Sigmoid colon (tissue), 6 donors: ENCODE measurements at regions not wholly inside any gene's neighbourhood (a gene's known extent, or its start where the extent isn't known, plus 50 kb on each side); places are given as distances from the start of the nearest gene placed in this dataset.
"Not testable (repeated sequence)": the region's sequence is repeated elsewhere in the genome, so short reads cannot be mapped to it uniquely, and the experiment has no call there.

Experiments used
- DNase-seq: peaks from one replicate; pipeline ENCODE4 v3.0.0-alpha.2; 2019
- H3K27ac ChIP-seq, 4 donors: fragments of 200-600 bp; sonication (generic); one replicate each; pipeline ENCODE4 v1.5.1; 2016 to 2019; ENCODE audit warnings: mild to moderate bottlenecking in 1 of 4
- H3K27me3 ChIP-seq, 3 donors: fragments of 200-600 bp; sonication (generic); one replicate each; pipeline ENCODE4 v1.5.1; 2019; ENCODE audit warnings: mild to moderate bottlenecking in 1 of 3
- H3K36me3 ChIP-seq, 4 donors: fragments of 200-600 bp; sonication (generic); one replicate each; pipeline ENCODE4 v1.5.1; 2016 to 2019
- H3K4me1 ChIP-seq, 4 donors: fragments of 200-600 bp; sonication (generic); one replicate each; pipeline ENCODE4 v1.5.1; 2017 to 2019
- H3K4me3 ChIP-seq, 4 donors: fragments of 200-600 bp; sonication (generic); one replicate each; pipeline ENCODE4 v1.5.1; 2017 to 2019; ENCODE audit warnings: mild to moderate bottlenecking in 2 of 4, moderate library complexity in 1 of 4
- H3K9me3 ChIP-seq, 4 donors: fragments of 200-600 bp in 3 of 4; sonication (generic) in 3 of 4; one replicate each; pipeline versions ENCODE4 v1.5.1 to v1.6.1; 2013 to 2019
- CTCF ChIP-seq, 4 experiments: fragments of 450-650 bp in 3 of 4; fragments of 200-600 bp in 1 of 4; IDR thresholded peaks; one replicate each; pipeline ENCODE4 v1.5.1; 2016 to 2019; ENCODE audit warnings: antibody characterized with exemption in 4 of 4, mild to moderate bottlenecking in 3 of 4, moderate library complexity in 2 of 4
- EP300 ChIP-seq, 4 donors: sonication (generic); formaldehyde crosslinking; IDR thresholded peaks; one replicate each; pipeline ENCODE4 v1.6.1; 2017; ENCODE audit warnings: antibody characterized with exemption in 4 of 4
- POLR2A ChIP-seq, 2 donors: fragments of 450-650 bp; IDR thresholded peaks; one replicate each; pipeline ENCODE4 v1.6.1; 2016; ENCODE audit warnings: antibody characterized with exemption in 2 of 2, mild to moderate bottlenecking in 2 of 2, moderate library complexity in 2 of 2
- POLR2AphosphoS5 ChIP-seq, 4 donors: sonication (generic); formaldehyde crosslinking; IDR thresholded peaks; one replicate each; pipeline ENCODE4 v1.6.1; 2017; ENCODE audit warnings: antibody characterized with exemption in 4 of 4
- WGBS, 2 donors: extraction: QIAGEN DNeasy Blood & Tissue Kit; methylation state at CpG; one replicate each; pipeline ENCODE4 v1.1.7; 2013; 5-methylcytosine and 5-hydroxymethylcytosine counted together
- intact Hi-C: fragments of 100-400 bp; cut with DNase I; formaldehyde crosslinking; loops from one replicate; pipeline ENCODE4 v1.15.1; 2023
- donor health status: healthy with polysubstance abuse.
- donor health status: healthy.

GRCh38 chr13:44801990-44802389 lies 187.3 kb downstream of the NUFIP1 start:
- Histone ChIP-seq H3K4me3 (no peak overlapping the region), H3K36me3 (no peaks in the 10 kb centered on the region), H3K9me3 (no peaks in the 10 kb centered on the region), H3K4me1 (no peaks in the 10 kb centered on the region), H3K27me3 (no peaks in the 10 kb centered on the region), H3K27ac (no peak overlapping the region)
- intact Hi-C loops: no loop called here
- WGBS, 2 donors: 74 to 81% methylated on average over 4 of the region's 4 CpGs
- DNase-seq: no peak
- TF ChIP-seq CTCF (IDR thresholded peaks at IDR 0.05) (no peak), EP300 (IDR thresholded peaks at IDR 0.05) (no peak), POLR2A (IDR thresholded peaks at IDR 0.05) (no peak), POLR2AphosphoS5 (IDR thresholded peaks at IDR 0.05) (no peak)

GRCh38 chr13:44800626-44801025 lies 188.6 kb downstream of the NUFIP1 start:
- no peak for DNase-seq
- H3K4me3 ChIP-seq: no peak overlapping the region
- no peaks in the 10 kb centered on the region for H3K4me1 ChIP-seq
- H3K27me3 ChIP-seq: no peaks in the 10 kb centered on the region
- 94 to 96% methylated on average over 5 of the region's 5 CpGs for WGBS, 2 donors
- no peak overlapping the region for H3K27ac ChIP-seq
- TF ChIP-seq POLR2AphosphoS5 (IDR thresholded peaks at IDR 0.05): no peak
- intact Hi-C loops: no loop called here
- no peaks in the 10 kb centered on the region for H3K36me3 ChIP-seq
- H3K9me3 ChIP-seq: no peaks in the 10 kb centered on the region

- intact Hi-C loops: no loop called here
Observed at GRCh38 chr13:44797685-44798084, 191.6 kb downstream of the NUFIP1 start.

GRCh38 chr13:44796597-44797490 lies 192.4 kb downstream of the NUFIP1 start:
- intact Hi-C loops: no loop called here
- TF ChIP-seq POLR2A (IDR thresholded peaks at IDR 0.05): no peak
- no peak for TF ChIP-seq EP300 (IDR thresholded peaks at IDR 0.05)
- TF ChIP-seq CTCF (IDR thresholded peaks at IDR 0.05): no peak
- TF ChIP-seq POLR2AphosphoS5 (IDR thresholded peaks at IDR 0.05): no peak
- DNase-seq: no peak
- no peaks in the 10 kb centered on the region for H3K9me3 ChIP-seq
- no peak overlapping the region for H3K4me3 ChIP-seq
- no peaks in the 10 kb centered on the region for H3K4me1 ChIP-seq
- WGBS, 2 donors: 57 to 83% methylated on average over 5 of the region's 5 CpGs
- H3K27ac ChIP-seq: no peak overlapping the region
- no peaks in the 10 kb centered on the region for H3K36me3 ChIP-seq
- no peaks in the 10 kb centered on the region for H3K27me3 ChIP-seq

More at GRCh38 chr13:44797685-44798084, 191.6 kb downstream of the NUFIP1 start:
- no peaks in the 10 kb centered on the region for H3K36me3 ChIP-seq
- no peak overlapping the region for H3K4me3 ChIP-seq
- WGBS, 2 donors: 68 to 77% methylated on average over 2 of the region's 2 CpGs
- no peaks in the 10 kb centered on the region for H3K4me1 ChIP-seq
- TF ChIP-seq EP300 (IDR thresholded peaks at IDR 0.05) (no peak), POLR2A (IDR thresholded peaks at IDR 0.05) (no peak), POLR2AphosphoS5 (IDR thresholded peaks at IDR 0.05) (no peak), CTCF (IDR thresholded peaks at IDR 0.05) (no peak)
- no peaks in the 10 kb centered on the region for H3K27me3 ChIP-seq
- DNase-seq: no peak
- no peak overlapping the region for H3K27ac ChIP-seq
- no peaks in the 10 kb centered on the region for H3K9me3 ChIP-seq

- H3K27ac ChIP-seq, H3K36me3 ChIP-seq, DNase-seq, H3K9me3 ChIP-seq, H3K27me3 ChIP-seq, H3K4me3 ChIP-seq, intact Hi-C loops, H3K4me1 ChIP-seq: not testable (repeated sequence)
- 94 to 96% methylated on average over 2 of the region's 2 CpGs for WGBS, 2 donors
Observed at GRCh38 chr13:44796039-44796438, 193.2 kb downstream of the NUFIP1 start.

GRCh38 chr13:44795176-44795575 lies 194.1 kb downstream of the NUFIP1 start:
- TF ChIP-seq CTCF (IDR thresholded peaks at IDR 0.05) (no peak), EP300 (IDR thresholded peaks at IDR 0.05) (no peak), POLR2AphosphoS5 (IDR thresholded peaks at IDR 0.05) (no peak), POLR2A (IDR thresholded peaks at IDR 0.05) (no peak)
- WGBS, 2 donors: 94 to 95% methylated on average over 2 of the region's 2 CpGs
- Histone ChIP-seq H3K27me3 (no peaks in the 10 kb centered on the region), H3K4me1 (no peaks in the 10 kb centered on the region), H3K9me3 (no peaks in the 10 kb centered on the region), H3K27ac (no peak overlapping the region), H3K4me3 (no peak overlapping the region), H3K36me3 (no peaks in the 10 kb centered on the region)
- no peak for DNase-seq
- intact Hi-C loops: no loop called here
